Skin of body (tissue), 1 donor: ENCODE measurements at regions not wholly inside any gene's neighbourhood (a gene's known extent, or its start where the extent isn't known, plus 50 kb on each side); places are given as distances from the start of the nearest gene placed in this dataset.

Experiments
- DNase-seq: peaks from one replicate; lab custom pipeline; 2025; lab: John Stamatoyannopoulos, UW

DNA sequence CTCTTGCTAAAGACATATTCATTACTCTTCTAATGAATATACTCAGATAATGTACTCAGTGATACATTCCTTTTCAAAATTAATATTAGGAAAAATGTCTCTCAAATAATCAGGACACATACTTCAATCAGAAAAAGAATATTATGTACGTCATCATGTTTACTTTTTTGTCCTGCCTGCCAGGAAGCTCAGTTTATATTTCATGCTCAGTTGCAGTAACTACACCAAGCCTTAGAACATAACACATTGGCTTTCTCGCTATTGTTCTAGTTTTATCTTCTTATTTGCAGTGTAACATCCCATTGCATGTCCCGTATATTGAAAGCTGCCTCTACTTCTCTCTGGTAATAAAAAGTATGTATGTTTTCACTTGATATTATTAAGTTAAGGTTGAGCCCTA is 181.5 kb upstream of the LPP start:
- no peak for DNase-seq

DNA sequence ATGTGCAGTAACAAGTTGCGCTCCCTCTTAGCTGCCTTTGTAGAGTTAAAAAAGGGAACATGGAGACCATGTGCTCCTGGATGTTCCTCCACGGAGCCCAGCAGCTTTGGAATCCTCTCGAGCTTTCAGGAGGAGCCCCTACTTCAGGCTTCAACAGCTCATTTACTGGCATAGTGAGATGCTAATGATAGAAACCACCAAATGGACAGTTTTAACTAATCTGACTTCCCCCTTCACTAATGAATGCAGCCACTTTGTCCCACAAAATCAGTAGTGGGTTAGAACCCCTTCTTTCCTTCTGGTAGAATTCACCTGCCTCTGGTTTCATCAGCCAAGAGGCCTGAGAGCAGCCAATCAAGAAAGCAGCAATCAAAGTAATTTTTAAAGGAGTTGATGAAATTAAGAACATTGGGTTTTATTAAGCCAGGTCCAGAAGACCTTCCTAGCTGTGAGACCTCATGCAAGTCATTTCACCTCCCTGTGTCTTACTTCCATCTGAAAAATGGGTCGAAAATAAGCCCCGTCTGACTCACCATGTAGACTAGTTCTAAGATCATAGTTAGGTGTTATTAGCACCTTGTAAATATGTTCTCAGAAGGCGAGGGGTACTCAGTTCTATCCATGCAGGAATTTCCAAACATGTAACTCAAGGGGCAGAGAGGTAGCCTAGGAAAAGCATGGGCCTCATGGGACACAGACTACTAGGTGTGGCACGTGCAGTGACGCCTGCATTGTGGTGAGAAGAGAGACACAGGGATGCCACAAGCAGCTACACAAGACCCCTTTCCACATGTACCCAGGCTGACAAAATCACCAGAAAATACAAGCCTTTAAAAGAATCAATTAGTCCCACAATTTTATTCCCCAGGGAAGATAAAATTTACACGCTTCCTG is 179.7 kb upstream of the LPP start:
- DNase-seq, result no peak

DNA sequence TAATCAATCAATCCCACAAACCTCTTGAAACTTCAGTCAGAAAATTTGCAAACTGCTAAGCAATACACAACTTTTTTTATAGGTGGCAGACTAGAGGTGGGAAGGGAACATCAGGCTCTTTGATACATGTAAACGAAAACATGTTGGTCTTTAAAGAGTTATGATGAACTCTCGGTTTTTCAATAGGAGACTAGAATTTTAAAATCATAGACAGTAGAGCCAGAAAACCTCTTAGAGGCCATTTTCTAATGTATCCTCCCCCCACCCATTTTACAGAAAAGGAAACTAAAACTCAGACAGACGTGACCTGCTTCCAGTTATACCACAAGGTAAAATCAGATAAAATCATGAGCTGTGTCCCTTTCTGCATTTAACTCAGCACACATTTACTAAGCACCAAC is 179.1 kb upstream of the LPP start:
- DNase-seq, result no peak

DNA sequence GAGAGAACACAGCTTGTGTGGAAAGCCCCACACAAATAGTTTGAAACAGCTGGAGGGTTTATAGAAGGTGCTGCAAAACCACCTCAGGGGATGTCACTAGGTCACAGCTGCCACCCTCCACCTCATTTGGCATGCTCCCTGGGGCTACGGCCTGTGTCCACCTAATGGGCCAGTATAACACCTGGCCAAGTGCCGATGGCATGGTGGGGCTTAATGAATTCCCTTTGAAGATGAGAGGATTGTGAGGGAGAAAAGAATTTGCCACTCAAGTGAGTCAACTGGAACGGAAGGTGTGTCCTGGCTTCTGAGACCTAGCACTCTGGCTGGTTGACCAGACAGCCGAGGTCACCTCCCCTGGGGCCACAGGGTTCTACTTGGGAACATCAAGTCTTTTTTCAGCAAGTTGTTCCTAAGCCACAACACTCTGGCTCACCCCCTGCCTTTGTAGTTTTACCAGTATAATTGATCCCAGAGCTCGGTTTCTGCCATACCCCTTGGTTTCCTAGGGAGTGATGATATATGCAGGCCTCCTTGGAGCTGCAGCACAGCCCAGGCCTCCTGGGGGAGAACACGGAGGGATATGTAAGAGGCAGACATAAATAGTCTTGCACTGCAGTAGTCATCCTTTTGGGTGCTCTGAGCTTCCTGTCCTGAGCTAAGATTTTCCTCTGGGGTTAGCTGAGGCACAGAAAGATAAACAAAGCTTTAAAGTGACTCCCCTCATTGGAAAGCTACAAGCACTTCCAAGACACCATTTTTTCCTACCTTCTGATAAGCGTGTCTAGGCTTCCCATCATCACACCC is 178.2 kb upstream of the LPP start:
- no peak for DNase-seq

DNA sequence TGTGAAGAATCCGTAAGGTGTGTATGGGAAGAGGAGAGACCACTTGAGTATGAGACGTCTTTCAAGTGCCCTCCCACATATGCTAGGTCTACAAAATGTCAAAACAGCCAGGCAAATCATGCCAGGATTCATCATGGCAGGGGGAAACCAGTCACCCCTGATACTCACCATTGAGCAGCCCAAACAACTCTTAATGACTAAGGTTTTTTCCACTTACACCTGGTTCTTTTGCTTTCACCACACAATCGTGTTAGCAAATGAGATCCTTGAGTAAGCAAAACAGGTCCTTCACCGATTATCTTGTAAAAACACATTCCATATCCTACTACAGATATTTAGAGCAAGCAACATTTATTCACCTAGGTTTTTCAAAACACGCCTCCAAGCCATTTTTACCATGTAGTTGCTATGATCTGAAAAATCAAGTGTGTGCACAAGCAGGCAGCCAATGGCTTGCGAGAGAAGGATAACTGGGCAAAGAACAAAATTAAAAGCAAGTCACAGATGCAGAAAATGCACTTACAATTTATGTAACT is 177.5 kb upstream of the LPP start:
- DNase-seq, result no peak

DNA sequence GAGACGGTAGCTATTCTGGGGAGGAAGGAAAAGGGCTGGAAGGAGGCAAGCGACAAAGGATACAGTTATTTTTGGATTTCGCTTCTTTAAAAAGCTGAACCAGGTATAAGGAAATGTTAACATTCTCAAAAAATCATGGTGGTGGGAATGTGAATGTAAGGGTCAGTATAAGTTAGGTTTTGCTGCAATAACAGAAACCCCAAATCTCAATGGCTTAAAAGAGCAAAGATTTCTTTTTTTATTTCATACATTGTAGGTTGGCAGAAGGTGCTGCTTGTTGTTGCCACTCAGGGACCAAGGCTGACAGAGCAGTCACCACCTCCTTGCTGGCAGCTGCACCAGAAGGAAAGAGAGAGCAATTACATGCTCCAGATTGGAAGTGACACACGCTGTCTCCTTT is 176.3 kb upstream of the LPP start:
- DNase-seq, result no peak

DNA sequence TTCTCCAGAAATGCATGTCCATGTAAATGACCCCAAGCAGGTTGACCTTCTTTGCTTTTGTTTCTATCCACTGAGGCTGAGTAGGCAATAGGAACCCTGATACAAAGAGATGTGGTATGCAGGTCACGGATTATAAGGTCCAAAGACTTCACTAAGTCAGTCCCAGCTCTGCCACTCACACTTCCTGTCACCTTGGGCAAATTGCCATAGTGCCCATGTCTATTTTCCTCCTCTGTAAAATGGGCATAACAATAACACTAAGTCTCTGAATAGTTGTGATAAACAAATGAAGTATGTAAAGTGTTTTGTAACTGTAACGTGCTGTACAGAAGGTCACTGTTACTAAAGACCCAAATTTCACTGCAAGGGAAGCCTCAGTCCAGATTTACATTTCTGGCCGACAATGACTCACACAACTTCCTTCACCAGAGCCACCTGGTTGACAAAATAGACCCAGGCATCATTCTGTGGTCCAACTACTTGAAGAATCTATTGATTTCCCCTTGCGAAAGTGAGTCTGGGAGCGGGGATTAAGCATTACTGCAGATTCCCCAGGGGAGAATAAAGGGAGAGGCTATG is 175.4 kb upstream of the LPP start:
- no peak for DNase-seq

DNA sequence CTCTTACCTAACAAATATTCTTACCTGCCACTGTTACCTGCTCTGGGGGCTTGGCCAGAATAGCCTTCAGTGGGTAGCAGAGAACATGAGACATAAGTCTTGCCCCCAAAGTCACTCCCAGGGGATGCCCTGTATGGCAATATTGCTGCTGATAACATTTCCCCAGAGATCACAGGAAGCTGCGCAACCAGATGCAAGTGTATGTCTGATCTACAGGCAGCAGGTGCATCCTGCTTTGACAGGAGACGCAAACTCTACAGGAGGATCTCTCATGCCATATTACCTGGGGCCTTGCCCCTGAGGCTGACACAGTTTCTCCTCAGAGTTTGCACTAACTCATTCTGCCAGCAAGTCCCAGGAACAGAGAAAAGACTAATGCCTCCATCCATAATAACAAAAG is 174.4 kb upstream of the LPP start:
- DNase-seq, result no peak

DNA sequence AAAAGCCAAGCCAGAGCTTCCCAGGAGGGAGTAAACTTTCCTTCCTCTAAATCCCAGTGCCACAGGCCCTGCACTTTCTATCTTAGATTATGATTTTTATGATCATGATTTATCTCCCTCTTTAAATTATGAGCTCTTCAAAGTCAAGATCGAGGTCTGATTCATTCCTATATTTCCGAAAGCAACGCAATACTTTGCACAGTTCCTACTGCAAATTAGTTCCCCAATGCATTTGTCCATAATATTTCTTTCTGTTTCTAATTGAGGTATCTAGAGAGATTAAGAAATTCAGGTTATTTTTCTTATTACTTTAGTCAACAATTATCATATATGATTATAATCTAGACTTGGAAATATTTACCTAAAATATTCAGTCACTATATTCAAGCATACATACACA is 173.1 kb upstream of the LPP start:
- DNase-seq, result no peak

DNA sequence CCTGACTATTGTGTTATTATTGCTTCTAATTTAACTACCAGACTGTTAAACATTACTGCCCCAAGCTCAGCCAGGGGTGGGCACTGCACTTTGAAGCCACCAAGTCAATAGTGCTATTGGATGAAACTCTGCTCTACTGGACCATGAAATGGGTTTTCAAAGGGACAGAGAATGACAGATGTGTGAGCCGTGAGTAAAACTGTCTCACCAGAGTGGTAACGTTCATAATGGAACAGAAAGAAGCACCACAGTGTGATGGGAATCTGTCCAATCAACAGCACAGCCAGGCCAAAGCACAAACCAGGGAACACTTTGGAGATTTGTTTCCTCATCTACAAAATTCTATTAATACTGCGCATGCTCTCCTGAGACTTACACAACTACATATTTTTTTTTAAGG is 171.8 kb upstream of the LPP start:
- no peak for DNase-seq

DNA sequence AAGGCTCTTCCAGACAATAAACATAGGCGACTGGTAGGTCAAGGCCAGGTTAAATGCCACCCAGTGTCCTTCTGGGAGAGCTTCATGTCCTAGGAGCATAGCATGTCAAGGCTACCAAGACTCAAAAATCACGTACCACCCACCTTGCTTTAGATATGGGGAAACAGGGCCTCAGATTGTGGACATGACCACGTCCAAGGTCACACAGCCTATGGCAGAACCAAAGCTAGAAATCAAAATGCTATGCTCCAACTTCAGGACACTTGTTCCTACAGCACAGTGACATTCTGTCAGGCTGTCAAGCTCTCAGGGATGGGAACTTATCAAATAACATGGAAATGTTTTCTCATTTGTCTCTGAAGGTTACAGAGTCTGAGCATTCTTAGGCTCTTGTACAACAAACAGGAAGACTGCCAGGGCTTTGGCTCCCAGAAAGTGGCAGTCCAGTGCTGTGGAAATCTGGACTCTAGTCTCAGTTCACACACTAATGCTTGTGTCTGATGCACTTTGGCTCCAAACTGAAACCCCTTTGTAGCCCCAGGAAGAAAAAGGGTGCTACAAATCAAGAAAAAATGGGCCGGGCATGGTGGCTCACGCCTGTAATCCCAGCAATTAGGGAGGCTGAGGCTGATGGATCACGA is 170.4 kb upstream of the LPP start:
- DNase-seq, result no peak

DNA sequence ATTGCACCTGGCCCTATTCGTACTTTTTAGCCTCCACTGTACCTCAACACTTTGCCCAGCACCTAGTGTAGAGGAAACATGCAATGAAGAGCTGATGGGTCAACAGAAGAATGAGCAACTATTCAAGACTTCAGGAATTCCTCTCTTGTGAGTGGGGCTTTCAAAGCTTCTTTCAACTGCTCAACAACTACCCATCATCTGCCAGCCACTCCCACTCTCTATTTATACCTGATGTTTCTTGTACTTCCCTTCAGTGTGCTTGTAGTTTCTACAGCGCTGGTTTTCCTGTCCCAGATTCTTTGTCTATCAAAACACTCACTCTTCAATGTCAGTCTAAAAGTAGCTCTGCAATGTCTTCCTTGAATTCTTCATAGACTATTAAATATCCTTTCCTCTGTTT is 168.3 kb upstream of the LPP start:
- no peak for DNase-seq

DNA sequence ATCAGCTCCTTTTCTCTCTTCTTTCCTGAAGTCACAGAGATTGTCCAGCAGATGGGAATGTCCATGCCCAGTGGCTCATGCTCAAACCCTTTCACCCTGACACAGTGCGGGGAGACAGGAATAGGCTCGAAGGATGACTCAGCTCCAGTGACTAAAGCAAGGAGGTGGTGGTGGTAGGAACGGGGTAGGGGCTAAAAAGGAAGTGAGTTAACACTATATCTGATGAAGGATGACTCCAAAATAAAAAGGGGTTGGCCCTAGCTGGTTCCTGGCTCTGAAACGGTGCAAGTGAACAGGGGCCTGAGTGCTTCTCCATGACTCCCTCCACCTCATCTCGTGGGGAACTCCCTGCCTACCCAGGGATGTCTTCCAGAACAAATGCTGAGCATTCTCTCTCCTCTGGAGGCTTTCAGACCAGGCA is 167.4 kb upstream of the LPP start:
- no peak for DNase-seq

DNA sequence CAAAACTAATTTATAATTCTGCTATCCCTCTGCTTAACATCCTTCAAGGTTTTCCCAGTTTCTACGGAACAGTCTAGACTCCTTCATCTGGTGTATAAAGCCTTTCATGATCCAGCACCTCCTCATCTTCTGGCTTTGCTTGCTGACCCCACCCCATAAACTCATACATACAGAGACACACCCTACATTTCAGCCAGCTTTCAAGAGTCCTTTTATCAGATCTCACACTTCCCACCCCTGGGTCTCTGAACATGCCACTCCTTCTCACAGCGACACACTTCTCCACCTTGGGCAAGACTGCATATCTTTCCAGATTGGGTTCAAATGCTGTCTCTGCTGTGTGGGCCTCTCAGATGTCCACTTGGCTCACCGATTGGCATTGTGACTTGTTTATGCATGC is 166.8 kb upstream of the LPP start:
- no peak for DNase-seq

DNA sequence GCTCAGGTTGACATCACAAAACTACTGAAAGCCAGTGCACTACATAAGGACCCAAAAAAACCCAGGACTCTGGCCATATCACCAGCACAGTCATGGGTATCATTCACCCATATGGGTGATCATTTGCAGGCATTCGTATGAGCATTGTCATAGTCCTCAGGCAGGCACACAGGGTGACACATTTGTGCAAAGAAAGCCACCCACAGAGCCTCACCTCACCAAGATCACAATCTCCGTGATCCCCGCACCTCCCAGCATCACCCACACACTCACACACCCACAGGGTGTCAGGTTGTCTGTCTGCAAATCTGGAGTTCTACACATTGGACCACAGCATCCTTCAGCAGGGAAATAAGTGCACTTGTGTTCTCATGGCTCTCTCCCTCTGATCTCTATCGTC is 166.0 kb upstream of the LPP start:
- DNase-seq, result no peak

DNA sequence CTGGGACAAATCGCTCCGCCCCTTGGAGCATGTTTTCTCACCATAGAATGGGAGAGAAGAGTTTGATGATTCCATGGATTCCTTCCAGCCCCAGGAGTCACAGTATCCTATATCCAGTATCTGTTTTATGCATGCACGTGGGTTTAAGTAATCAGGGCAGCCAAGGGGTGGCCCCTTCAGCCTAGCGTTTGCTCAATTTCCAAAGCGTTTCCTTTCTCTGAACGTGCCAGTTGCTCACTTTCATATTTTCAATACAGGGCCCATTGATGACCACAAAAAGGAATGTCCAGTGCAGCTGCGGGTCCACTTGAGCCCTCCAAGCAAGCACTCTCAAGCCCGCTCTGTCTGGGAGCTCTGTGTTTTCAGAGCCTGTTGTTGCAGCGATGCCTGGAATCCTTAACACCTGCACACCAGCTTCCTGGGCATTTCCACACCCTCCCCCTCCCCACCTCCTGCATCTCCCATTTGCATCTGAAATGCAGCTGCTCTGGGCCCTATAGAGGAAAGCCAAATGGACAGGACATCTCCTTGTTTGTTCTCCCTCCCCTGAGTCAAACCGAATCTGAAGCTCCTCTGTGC is 164.3 kb upstream of the LPP start:
- DNase-seq, result no peak

DNA sequence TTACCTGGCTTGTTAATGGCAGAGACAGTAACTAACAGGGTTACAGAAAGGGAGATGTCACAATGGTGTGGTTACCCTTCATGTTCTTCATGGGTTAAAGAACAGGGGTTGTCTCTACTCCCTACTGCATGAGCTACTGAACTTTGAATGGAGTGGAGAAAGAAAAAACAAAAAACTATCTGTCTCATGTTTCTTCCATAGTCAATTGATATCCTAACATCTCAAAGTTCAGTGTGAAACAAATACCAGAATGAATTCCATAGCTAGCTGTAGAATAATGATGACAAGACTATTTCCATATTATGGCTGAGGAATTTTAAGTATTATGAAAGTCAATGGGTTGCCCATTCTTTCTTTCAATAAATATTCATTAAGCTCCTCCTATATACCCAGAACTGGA is 161.3 kb upstream of the LPP start:
- no peak for DNase-seq

DNA sequence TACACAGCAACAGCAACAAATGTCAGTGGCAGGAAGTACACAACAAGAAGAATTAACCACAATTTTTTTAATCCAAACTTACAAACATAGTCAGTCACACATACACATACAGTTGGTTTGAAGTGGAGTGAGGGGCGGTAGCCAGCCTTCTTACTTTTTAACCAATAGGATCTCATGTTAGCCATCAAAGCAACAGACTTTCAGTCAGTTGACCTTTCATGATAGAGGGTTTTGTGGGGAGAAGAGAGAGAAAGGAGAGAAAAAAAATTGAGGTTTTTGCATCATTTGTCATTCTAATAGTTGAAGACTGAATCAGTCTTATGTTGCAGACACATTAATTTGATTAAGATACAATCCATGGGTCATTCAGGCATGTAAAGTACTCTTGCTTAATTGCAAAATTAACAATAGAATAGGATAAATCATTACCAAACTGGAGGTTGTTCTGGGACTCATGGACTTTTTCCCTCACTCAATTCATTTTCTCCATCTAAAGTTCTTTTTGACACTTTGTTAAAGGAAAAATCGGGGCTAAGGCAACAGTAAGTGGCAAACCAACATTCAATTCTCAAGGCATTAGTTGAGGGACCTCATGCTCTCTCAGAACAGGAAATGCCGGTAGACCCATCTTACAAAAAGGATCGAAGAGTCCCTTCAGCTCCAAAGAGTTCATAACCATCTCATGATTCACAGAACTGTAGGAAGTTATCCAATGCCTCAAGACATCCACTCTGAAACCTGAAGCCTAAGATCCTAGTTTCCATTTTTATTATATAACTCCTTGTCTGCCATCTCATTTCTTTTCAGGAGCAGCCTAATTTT is 159.5 kb upstream of the LPP start:
- no peak for DNase-seq

DNA sequence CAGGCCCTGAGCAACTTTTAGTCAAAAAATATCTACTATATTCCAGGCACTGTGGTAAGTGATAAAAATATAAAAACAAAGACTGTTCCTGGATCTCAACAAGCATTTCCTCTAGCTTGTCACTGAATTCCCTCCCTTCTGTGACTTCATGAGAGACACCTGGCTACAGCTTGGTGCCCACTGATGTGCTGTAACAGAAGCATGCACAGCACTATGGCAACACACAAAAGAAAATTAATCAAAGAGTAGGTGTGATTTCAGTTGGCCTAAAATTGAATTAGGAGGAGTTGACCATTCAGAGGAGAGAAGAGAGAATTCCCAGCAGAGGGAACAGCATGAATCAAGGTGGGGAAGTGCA is 158.9 kb upstream of the LPP start:
- DNase-seq, result no peak

DNA sequence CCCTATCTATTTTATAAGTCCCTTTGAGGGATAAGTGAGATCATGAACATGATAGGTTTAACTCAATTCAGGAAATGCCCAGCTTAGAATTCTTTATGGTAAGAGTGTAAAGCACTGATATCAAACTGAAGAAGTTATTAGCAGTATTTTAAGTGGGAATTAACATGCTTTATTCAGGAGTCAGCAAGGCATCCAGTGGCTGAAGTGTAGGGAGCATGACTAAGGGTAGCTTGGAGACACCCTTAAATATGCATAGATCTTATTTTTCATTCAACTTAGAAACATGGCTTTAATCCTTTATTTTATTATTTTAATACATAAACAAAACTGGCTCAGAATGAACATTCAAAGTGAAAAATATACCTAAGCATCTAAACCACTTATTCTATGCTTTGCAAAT is 158.3 kb upstream of the LPP start:
- DNase-seq, result no peak

DNA sequence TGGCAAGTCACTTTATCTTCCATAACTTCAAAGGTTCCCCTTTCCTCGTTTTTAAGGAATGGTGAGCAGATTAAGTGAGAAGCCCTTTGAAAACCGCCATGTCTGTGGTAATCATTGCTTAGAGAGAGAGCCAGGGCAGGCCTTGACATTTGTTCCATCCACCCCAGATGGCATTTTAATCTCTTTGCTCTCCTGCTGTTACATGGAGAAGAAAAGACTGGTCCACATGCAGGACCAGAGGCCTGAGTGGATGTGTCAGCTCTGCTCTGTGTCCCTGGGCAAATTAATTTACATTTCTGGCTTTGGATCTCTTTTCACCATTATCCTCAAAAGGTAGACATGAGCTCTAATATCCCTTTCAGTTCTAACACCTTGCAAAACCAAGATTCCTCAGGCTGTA is 157.3 kb upstream of the LPP start:
- DNase-seq, result no peak
